GM10847 (cell line): ENCODE measurements at regions not wholly inside any gene's neighbourhood (a gene's known extent, or its start where the extent isn't known, plus 50 kb on each side); places are given as distances from the start of the nearest gene placed in this dataset.

ENCODE experiments used
- POLR2A ChIP-seq: IDR thresholded peaks from 2 replicates; pipeline ENCODE4 v1.6.1; 2011; ENCODE audit not compliant: insufficient read length; ENCODE audit errors: extremely low read depth

DNA sequence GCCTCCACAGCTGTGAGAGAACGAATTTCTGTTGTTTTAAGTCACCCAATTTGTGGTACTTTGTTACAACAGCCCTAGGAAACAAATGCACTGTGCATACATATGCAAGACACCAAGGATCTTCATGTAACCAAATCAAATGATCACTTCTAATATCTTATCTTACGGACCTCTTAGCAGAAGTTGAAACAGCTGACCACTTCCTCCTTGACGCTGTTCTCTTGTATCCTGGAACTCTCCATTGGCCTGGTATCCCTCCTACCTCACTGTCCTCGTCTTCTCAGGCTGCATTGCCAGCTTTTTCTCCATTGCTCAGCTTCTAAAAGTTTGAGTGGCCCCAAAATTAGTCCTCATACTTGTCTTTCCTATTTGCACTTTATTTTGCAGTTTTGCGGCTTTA is 200.4 kb downstream of the DLEU7 start:
- TF ChIP-seq POLR2A: no peak

DNA sequence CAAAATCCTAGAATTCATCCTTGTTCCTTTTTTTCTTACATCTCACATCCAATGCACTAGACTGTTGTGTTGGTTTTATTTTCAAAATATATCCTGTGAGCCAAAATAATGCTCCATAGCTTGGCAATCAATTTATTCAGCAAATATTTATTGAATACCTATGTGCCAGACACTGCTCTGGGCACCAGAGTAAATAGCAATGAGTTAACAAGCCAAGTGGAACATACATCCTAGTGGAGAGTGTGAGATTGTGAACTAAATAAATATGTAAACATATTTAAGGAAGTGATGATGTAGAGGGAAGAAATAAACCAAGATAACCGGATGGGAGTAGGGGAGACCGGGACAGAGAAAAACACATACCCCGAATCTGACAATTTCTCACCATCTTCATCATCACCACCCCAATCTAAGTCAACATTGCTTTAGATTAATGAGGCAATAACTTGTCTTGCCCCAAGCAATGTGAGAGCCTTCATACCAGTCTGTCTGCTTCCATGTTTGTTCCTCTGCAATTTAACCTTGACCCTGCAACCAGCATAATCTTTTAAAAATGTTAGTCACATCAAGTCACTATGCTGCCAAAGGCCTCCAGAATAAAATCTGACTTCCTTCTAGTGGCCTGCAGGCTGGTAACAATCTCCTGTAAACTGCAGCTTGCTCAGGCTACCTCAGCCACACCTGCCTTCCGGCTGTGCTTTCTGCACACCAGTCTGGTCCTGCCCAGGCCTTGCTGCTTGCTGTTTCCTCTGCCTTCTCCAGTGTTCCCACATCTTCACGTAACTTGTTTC is 199.2 kb downstream of the DLEU7 start:
- no peak for TF ChIP-seq POLR2A

DNA sequence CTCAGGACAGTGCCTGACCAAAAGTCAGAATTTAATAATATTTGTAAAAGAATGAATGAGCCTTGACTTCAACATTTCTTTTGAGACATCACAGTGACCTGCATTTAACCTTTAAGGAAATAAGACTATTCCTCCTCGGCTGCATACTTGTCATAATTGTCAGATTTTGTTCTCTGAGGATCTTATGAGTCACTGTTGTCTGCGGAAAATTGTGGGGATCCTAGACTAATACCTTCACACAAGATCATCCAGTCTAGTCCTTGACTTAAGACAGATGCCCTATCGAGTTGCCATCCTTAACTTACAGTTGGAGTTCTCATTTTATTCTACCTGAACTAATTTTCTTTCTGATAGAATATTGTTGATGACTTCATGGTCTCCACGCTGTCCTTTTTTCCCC is 198.4 kb downstream of the DLEU7 start:
- TF ChIP-seq POLR2A: no peak

DNA sequence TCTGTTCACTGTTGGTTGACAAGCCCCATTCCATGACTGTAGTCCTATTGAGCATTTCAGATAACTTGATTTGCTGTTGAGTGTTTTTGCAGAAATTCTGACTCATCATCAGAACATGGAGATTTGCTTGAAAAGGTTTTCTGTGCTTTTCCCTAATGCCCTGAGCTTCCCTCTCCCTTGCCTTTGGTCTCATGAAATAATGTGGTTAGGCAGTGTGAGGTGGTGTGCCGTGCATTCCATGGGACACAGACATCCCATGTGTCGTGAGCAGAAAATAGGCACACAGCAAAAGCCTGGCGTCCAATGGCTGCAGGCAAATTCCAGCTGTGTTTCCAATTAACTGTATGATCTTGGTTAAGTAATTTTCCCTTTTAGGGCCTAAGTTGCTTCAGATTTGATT is 197.4 kb downstream of the DLEU7 start:
- no peak for TF ChIP-seq POLR2A

DNA sequence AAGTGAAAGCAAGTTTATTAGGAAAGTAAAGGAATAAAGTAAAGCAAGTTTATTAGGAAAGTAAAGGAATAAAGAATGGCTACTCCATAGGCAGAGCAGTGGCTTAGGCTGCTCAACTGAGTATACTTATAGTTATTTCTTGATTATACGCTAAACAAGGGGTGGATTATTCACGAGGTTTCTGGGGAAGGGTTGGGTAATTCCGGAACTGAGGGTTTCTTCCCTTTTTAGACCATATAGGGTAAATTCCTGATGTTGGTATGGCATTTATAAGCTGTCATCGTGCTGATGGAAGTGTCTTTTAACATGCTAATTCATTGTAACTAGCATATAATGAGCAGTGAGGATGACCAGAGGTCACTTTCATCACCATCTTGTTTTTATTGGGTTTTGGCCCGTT is 194.3 kb downstream of the DLEU7 start:
- TF ChIP-seq POLR2A: no peak

DNA sequence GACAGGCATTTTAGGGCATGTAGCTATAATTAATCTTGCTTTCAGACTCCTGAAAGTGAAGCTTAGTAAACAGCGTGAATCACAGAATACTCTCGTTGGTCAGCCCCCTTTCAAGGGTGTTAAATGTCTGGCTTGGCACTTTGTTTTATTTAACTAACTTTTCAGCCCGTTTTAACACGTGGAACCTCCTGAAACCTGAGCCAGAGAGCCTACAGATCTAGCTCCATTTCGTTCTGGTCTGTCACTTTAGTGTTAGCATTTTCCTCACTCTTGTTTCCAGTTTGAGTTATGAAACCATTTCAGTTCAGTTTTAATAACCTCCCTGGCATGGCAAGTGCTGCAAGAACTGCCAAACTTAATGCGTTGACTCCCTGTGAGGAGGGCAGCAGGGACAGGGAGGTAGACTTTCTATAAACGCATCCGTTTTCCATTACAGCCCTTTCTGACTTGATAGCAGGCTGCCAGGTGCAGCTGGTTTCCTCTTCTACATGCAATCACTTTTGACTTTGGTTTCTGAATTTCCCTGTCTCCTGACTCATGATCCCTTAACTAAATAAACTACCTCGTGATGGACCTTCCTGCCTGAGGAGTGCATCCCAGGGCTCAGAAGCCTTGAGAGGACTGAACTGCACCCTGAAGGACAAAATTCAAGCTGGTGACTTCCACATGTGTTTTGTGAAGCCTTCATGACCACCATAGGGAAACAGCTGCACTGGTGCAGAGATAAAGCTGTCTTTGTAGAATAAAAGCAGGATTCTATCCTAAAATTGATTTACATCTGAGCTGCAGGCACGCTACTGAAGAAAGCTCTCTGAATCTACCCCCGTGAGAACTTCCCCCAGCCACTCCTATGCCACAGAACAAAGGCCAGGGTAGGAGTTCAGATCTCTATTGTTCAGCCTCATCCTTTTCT is 192.6 kb downstream of the DLEU7 start:
- no peak for TF ChIP-seq POLR2A

DNA sequence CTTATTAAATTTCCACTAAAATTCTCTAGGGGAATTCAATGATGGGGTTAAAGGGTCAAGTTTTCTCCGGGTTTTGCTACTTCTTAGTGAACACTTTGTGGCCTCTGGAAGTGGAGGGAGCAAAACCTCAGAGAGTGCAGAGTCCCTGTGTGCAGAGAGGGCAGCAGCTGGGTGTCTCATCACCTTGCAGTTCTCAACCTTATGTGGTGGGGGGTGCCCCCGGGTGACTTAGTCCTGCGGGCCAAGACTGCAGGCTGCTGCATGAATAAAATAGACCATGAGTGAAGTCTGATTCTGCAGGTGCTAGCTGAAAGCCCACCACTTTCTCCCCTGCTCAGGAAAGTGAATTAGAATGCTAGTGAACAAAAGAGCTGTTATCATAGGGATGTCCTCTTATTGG is 191.6 kb downstream of the DLEU7 start:
- TF ChIP-seq POLR2A: no peak

DNA sequence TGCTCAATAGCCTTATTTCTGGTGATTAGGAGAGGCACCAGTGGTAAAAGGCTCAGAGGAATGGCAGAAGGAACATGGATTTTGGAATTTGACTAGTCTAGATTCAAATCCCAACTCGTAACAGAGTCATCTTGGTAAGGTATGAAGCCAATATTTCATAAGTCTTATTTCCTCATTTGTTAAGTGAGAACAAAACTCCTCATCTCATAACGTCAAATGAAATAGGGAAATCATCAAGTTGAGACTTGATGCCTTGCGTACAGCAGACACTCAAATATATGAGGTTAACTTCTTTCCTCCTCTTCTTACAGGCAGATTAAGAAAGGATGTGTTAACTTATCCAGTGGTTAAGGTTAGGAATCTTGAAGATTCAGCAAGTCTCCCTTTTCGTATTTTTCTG is 189.2 kb downstream of the DLEU7 start:
- TF ChIP-seq POLR2A: no peak

DNA sequence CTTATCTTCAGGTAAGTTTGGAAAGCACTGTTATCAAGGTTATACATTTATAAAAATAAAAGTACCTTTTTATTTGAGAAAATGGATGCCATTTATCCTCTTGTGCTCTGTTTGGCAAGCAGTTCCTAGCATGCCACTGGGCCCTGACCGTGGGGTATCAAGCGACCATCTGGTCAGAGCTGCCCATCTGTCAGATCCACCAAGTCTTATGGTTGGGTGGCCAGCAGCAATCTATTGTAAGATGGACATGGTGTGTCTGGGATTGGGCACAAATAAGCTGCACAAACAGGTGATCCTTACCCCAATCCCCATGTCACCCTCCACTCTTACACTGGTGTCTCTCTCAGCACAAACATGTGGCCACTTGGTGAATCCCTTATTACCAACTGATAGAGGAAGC is 178.5 kb downstream of the DLEU7 start:
- no peak for TF ChIP-seq POLR2A

DNA sequence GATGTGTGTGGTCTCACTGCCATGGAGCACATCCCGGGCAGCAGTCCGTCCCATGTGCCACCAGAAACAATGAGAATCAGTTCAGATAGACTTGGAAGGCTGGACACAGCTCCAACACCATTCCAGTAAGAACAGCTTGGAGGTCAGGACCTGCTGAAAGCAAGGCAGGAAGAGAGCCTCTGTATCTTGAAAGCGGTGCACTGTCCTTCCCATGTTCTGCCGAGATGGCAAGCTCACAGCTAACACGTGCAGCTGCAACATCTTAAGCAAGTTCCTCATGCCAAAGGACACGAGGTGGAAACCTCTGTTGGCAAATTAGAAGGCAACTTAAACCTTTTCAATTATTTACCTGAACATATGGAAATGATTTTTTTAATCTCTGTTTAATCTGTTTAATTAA is 175.4 kb downstream of the DLEU7 start:
- no peak for TF ChIP-seq POLR2A

DNA sequence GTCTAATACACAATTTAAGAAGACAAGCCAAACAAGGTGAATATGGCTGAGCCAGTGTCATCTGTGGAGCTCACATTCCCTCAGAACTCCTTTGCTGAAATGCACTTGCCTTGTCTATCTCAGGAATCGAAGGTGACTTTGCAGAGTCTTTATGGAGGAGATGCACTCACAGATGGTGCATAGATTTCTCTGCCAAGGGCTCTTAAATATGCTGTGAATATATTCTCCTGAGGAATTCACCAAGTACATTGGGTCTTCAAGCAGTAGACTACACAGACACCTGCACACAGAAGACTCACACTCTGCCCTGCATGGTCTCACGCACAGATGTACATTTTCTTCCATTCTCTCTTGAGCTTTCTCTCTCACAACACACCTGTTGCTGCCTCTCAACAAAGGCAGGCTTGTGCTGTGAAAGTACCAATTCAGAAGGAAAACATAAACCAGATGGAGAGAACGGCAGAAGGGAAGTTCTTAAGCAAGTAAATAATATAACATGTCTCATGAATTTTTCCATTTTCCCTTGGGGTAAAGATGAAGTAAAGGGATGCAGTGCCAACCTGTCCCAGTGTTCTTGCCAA is 174.7 kb downstream of the DLEU7 start:
- no peak for TF ChIP-seq POLR2A

DNA sequence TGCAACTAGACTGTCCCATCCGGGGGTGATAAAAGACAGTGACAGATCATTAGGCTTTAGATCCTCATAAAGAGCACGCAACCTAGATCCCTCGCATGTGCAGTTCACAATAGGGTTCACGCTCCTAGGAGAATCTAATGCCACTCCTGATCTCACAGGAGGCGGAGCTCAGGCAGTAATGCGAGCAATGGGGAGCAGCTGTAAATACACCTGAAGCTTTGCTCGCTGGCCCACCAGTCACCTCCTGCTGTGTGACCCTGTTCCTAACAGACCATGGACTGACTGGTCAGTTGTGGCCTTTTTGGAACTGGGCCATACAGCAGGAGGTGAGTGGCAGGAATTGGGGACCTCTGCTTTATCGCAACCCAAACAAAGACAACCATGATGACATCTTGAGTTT is 173.2 kb downstream of the DLEU7 start:
- no peak for TF ChIP-seq POLR2A

DNA sequence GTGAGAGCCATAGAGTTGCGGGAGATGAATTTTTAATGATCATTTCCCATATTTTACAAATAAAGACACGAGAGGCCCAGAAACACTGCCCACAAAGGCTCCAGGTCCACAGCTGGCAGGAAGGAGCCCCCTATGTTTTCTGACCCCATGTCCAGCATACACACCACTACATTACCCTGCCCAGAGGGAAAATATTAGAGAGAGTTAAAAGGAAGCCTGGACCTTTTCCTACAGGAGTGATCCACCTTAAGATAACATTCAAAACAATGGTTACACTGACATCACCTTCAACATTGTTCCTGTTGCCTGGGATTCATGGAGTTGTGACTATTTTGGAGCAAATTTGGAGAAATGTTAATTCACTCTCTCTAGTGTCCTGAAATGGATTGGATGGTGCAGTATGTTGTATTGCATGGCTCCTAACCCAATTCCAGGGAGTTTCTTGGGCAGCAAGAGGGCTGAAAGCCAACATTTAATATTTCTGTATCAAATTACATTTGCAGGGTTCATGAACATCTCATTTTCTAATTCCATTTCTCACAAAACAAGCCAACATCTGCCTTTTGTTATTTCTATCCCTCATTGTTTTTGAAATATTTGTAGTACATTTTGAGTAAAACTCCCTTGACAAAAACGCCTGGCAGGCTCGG is 172.5 kb downstream of the DLEU7 start:
- no peak for TF ChIP-seq POLR2A

DNA sequence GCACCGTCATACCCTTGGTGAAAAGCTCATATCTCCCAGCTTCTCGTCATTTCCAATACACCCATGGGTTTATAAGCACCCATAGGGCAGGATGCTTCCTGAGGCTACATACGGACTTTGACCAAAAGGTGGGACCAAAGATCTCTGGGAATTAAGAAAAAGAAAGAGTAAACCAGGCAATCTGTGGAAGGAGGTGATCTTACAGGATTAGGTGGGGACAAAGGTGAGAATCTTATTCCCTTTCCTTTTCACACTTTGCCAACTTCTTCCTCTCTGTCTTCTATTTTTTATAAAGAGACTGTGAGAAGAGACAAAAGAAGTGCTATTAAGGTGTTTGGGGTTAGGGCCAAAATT is 172.0 kb downstream of the DLEU7 start:
- no peak for TF ChIP-seq POLR2A

DNA sequence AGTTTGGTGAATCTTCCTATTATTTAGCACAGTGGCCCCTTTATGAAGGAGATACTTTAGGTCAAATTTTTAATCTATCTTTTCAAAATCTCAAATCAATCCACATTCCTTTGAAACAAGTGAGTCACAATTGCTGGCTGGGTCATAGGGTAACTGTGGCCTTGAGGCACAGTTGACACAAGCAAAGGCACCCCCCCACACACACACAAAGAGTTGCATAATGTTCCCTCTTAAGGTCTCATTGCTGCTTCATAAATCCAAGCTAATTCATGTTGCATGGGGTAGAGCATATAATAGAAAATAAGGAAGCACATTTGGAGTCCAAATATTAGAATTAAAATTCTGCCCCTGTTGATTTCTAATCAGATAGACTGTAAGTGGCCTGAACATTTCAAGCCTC is 171.5 kb downstream of the DLEU7 start:
- no peak for TF ChIP-seq POLR2A

DNA sequence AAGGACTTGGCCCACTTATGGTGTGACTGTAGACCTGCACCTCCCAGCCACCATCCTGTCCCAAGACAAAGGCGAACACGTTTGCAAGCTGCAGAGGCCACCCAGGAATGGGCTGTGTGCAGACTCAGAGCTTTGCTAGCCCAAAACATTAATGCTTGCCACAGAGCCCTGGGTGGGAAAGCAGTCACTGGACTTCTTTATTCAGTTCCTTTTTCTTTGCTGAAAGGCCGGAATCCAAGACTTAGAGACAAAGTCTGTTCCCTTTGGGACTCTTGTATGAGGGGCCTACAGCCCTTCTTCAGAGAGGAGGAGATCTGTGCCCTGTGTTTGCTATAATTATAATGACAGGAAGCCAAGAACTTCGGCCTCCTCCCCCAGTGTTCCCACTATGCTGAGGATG is 167.8 kb downstream of the DLEU7 start:
- no peak for TF ChIP-seq POLR2A
